Stimulated activated CD8-positive, alpha-beta memory T cell treated with anti-CD3 and anti-CD28 coated beads, Interleukin-15, amount 100 ng/mL, for 48 hours (primary cell): ENCODE measurements at regions not wholly inside any gene's neighbourhood (a gene's known extent, or its start where the extent isn't known, plus 50 kb on each side); places are given as distances from the start of the nearest gene placed in this dataset.
A peak's percentile ranks its signal among the peaks of the same experiment; 100 is the strongest.

ENCODE experiments used
- DNase-seq, 2 donors: peaks; one replicate each; pipeline ENCODE4 v3.0.0-alpha.2; 2020; ENCODE audit warnings: low read depth in 2 of 2

- no peak for DNase-seq
Observed at GRCh38 chr11:116256215-116256614, 516.6 kb downstream of the BUD13 start.

GRCh38 chr11:116255321-116255953 is 517.4 kb downstream of the BUD13 start:
- no peak for DNase-seq

GRCh38 chr11:116250155-116250554 is 522.6 kb downstream of the BUD13 start:
- DNase-seq, result no peak

- no peak for DNase-seq
Observed at GRCh38 chr11:116249561-116249960, 523.2 kb downstream of the BUD13 start.

GRCh38 chr11:116244889-116245288 is 527.9 kb downstream of the BUD13 start:
- no peak for DNase-seq

GRCh38 chr11:116244439-116244838 is 528.3 kb downstream of the BUD13 start:
- no peak for DNase-seq

GRCh38 chr11:116243991-116244390 is 528.8 kb downstream of the BUD13 start:
- no peak for DNase-seq

GRCh38 chr11:116242006-116242405 is 530.8 kb downstream of the BUD13 start:
- DNase-seq, result no peak

- no peak for DNase-seq
Observed at GRCh38 chr11:116240710-116241109, 532.1 kb downstream of the BUD13 start.

GRCh38 chr11:116239247-116239646 is 533.5 kb downstream of the BUD13 start:
- DNase-seq, result no peak

- no peak for DNase-seq
Observed at GRCh38 chr11:116234989-116235568, 537.7 kb downstream of the BUD13 start.

- no peak for DNase-seq
Observed at GRCh38 chr11:116233561-116233960, 539.2 kb downstream of the BUD13 start.

GRCh38 chr11:116232364-116232828 is 540.4 kb downstream of the BUD13 start:
- DNase-seq, result no peak

- no peak for DNase-seq
Observed at GRCh38 chr11:116231543-116231942, 541.2 kb downstream of the BUD13 start.

- DNase-seq, result no peak
Observed at GRCh38 chr11:116230438-116230837, 542.3 kb downstream of the BUD13 start.

- no peak for DNase-seq
Observed at GRCh38 chr11:116229236-116229970, 543.4 kb downstream of the BUD13 start.

- no peak for DNase-seq
Observed at GRCh38 chr11:116226731-116227130, 546.1 kb downstream of the BUD13 start.

GRCh38 chr11:116225784-116226585 is 546.8 kb downstream of the BUD13 start:
- no peak for DNase-seq

- no peak for DNase-seq
Observed at GRCh38 chr11:116225236-116225635, 547.6 kb downstream of the BUD13 start.

GRCh38 chr11:116224889-116225200 is 547.9 kb downstream of the BUD13 start:
- DNase-seq, result no peak

- DNase-seq, result peak in 1 of 2 donors; percentile 2
Observed at GRCh38 chr11:116224154-116224888, 548.5 kb downstream of the BUD13 start.

GRCh38 chr11:116221351-116221750 is 551.4 kb downstream of the BUD13 start:
- DNase-seq, result no peak
